ENCODE measurements at regions not wholly inside any gene's neighbourhood (a gene's known extent, or its start where the extent isn't known, plus 50 kb on each side); places are given as distances from the start of the nearest gene placed in this dataset.

- Histone ChIP-seq H3K56ac (replicated peaks; ENCODE audit: insufficient read length, low read depth, low read length) (no peak overlapping the region), H2AK5ac (ENCODE audit: low read depth, low read length) (no peak overlapping the region), H3K9ac (replicated peaks in 1 of 4; ENCODE audit: extremely low read depth in 1 of 4, low read depth in 3 of 4, low read length in 3 of 4) (no peak overlapping the region), H2BK5ac (ENCODE audit: low read depth, low read length) (no peak overlapping the region), H3K14ac (ENCODE audit: insufficient read length) (no peak overlapping the region), H3K4me1 (replicated peaks in 1 of 4; ENCODE audit: control insufficient read depth in 3 of 4, insufficient read depth in 4 of 4, low read length in 3 of 4) (no peaks in the 10 kb centered on the region), H4K5ac (ENCODE audit: insufficient read length, low read depth, low read length) (no peak overlapping the region), H3K36me3 (ENCODE audit: control insufficient read depth in 2 of 4, insufficient read depth in 4 of 4, low read length in 3 of 4) (no peaks in the 10 kb centered on the region), H3K23me2 (ENCODE audit: low read depth, low read length) (no peaks in the 10 kb centered on the region), H3K27ac (ENCODE audit: low read depth, low read length) (no peak overlapping the region), H3K23ac (ENCODE audit: insufficient read length) (no peak overlapping the region), H3K27me3 (replicated peaks in 1 of 4; ENCODE audit: control insufficient read depth in 3 of 4, extremely low read depth in 1 of 4, insufficient read depth in 3 of 4, low read length in 3 of 4) (no peaks in the 10 kb centered on the region), H2BK120ac (replicated peaks; ENCODE audit: low read depth, low read length) (no peak overlapping the region), H3K9me3 (ENCODE audit: insufficient read depth in 2 of 2, low read depth in 1 of 2, low read length in 1 of 2) (0 out of 4 replicates have a peak, but pooled peaks cover 0 to 4% of the 10 kb centered on the region in 2 experiments), H3K79me1 (ENCODE audit: low read depth, low read length) (no peaks in the 10 kb centered on the region), H4K20me1 (replicated peaks in 1 of 2; ENCODE audit: control insufficient read depth in 1 of 2, insufficient read depth in 2 of 2, low read length in 2 of 2) (no peaks in the 10 kb centered on the region), H2BK15ac (ENCODE audit: low read length) (no peak overlapping the region), H3K79me2 (ENCODE audit: control insufficient read depth in 1 of 2, insufficient read depth in 2 of 2, low read length in 2 of 2) (no peaks in the 10 kb centered on the region), H2BK20ac (ENCODE audit: low read length) (no peak overlapping the region), H2BK12ac (ENCODE audit: low read depth, low read length) (no peak overlapping the region), H2AFZ (ENCODE audit: low read length) (no peak overlapping the region), H3K4ac (replicated peaks; ENCODE audit: insufficient read length, low read depth, low read length) (no peak overlapping the region), H4K8ac (ENCODE audit: extremely low read depth, insufficient read depth, low read length) (no peak overlapping the region), H3K4me3 (ENCODE audit: extremely low read depth in 1 of 4, insufficient read depth in 2 of 4, low read depth in 3 of 4, low read length in 4 of 4) (no peak overlapping the region), H4K91ac (replicated peaks; ENCODE audit: insufficient read length, low read length) (no peak overlapping the region), H3K18ac (ENCODE audit: extremely low read depth, low read length) (no peak overlapping the region), H3K4me2 (ENCODE audit: insufficient read depth in 1 of 2, low read depth in 2 of 2, low read length in 2 of 2) (no peak overlapping the region)
- POLR2A ChIA-PET (ENCODE audit: partially characterized antibody), result interaction anchor here (0.8 to 1.4 kb wide), 3 partner anchors 17 to 83 kb away, joined by 3 to 4 read pairs (median 3); no protein-coding TSS in a partner anchor
- WGBS, 2 experiments (ENCODE audit: extremely low coverage in 1 of 2, insufficient coverage in 1 of 2, insufficient read length in 1 of 2, insufficient replicate concordance in 2 of 2, low coverage in 1 of 2, low lambda C conversion rate in 2 of 2, missing lambda C conversion rate in 1 of 2), result 90% methylated on average over 4 of the region's 4 CpGs; no CpG with 5 or more reads in 1 of the 2 experiments
- DNase-seq (ENCODE audit: low read depth in 1 of 2, low spot score in 2 of 2) (no peak), FAIRE-seq (no peak)
- no peak for TF ChIP-seq ZNF274 (IDR thresholded peaks at IDR 0.05; ENCODE audit: borderline replicate concordance, extremely low read depth, low read length)
- no peak for TF ChIP-seq MAX (IDR thresholded peaks at IDR 0.05)
- TF ChIP-seq EGR1 (IDR thresholded peaks at IDR 0.05; ENCODE audit: borderline replicate concordance, low read depth, low read length), result no peak
- no peak for TF ChIP-seq FOSL1 (IDR thresholded peaks at IDR 0.05; ENCODE audit: insufficient read depth, low read depth, low read length)
- no peak for TF ChIP-seq ATF2 (IDR thresholded peaks at IDR 0.05; ENCODE audit: low read length)
- TF ChIP-seq TAF1 (IDR thresholded peaks at IDR 0.05; ENCODE audit: low read depth, low read length), result no peak
- CTCF ChIA-PET (ENCODE audit: partially characterized antibody), result interaction anchor here (0.8 to 1.4 kb wide), 2 partner anchors 72 to 150 kb away, joined by 3 to 4 read pairs; no protein-coding TSS in a partner anchor
These were observed 75.8 kb upstream of the ITGA6 start for GRCh38 chr2:172351586-172351985.
